SU-DHL-6 (cell line): ENCODE measurements at regions not wholly inside any gene's neighbourhood (a gene's known extent, or its start where the extent isn't known, plus 50 kb on each side); places are given as distances from the start of the nearest gene placed in this dataset.
"Not testable (repeated sequence)": the region's sequence is repeated elsewhere in the genome, so short reads cannot be mapped to it uniquely, and the experiment has no call there.

Experiments used
- H2AFZ ChIP-seq: fragments of 200-600 bp; sonication (generic); 2 replicates; pipeline ENCODE4 v1.6.1; 2014; ENCODE audit warnings: low read depth, mild to moderate bottlenecking, moderate library complexity, mixed read lengths, antibody characterized with exemption, low read length; ENCODE audit not compliant: severe bottlenecking
- H3F3A ChIP-seq: fragments of 200-600 bp; shearing (Covaris generic); 2 replicates; pipeline ENCODE4 v1.6.0; 2016; ENCODE audit warnings: antibody characterized with exemption, mild to moderate bottlenecking; ENCODE audit not compliant: insufficient read depth
- H3K27ac ChIP-seq: fragments of 200-600 bp; sonication (generic); 2 replicates; pipeline ENCODE4 v1.5.1; 2016; ENCODE audit warnings: low read depth, mild to moderate bottlenecking, low read length, moderate library complexity, mixed read lengths
- H3K27me3 ChIP-seq: fragments of 200-600 bp; sonication (generic), shearing (Covaris generic); 2 replicates; pipeline ENCODE4 v1.6.0; 2014; ENCODE audit warnings: mild to moderate bottlenecking, low read length
- H3K36me3 ChIP-seq: fragments of 200-600 bp; sonication (generic); 2 replicates; pipeline ENCODE4 v1.6.1; 2014; ENCODE audit warnings: mild to moderate bottlenecking, low read length, mixed read lengths
- H3K4me2 ChIP-seq: fragments of 300-600, 200-600 bp; shearing (Covaris generic), sonication (generic); 2 replicates; pipeline ENCODE4 v1.6.0; 2014; ENCODE audit warnings: low read length, low read depth, mild to moderate bottlenecking; ENCODE audit not compliant: poor library complexity, severe bottlenecking
- H3K4me3 ChIP-seq: fragments of 200-600 bp; sonication (generic); 2 replicates; pipeline ENCODE4 v1.5.1; 2014; ENCODE audit warnings: antibody characterized with exemption, low read length, mild to moderate bottlenecking, mixed read lengths; ENCODE audit not compliant: insufficient read depth, poor library complexity, severe bottlenecking
- H3K79me2 ChIP-seq: fragments of 200-600 bp; sonication (generic); 2 replicates; pipeline ENCODE4 v1.6.1; 2014; ENCODE audit warnings: mild to moderate bottlenecking, low read length, moderate library complexity; ENCODE audit not compliant: insufficient read depth
- H3K9ac ChIP-seq: fragments of 200-600 bp; sonication (generic); 2 replicates; pipeline ENCODE4 v1.7.0; 2014; ENCODE audit warnings: mild to moderate bottlenecking, low read length
- H3K9me2 ChIP-seq: fragments of 200-600 bp; sonication (generic); replicated peaks from 2 replicates; pipeline ENCODE4 v1.6.1; 2014; ENCODE audit warnings: low read length; ENCODE audit not compliant: insufficient read depth
- H3K9me3 ChIP-seq: fragments of 200-600 bp; sonication (generic); 2 replicates; pipeline ENCODE4 v1.6.1; 2014; ENCODE audit warnings: low read length, mixed read lengths; ENCODE audit not compliant: insufficient read depth
- H4K20me1 ChIP-seq: fragments of 200-600 bp; sonication (generic); 2 replicates; pipeline ENCODE4 v1.6.1; 2014; ENCODE audit warnings: low read depth, mild to moderate bottlenecking, antibody characterized with exemption, low read length, moderate library complexity, mixed read lengths
- CTCF ChIP-seq: fragments of 200-600 bp; sonication (generic); IDR thresholded peaks from one replicate; pipeline ENCODE4 v1.5.1; 2017; ENCODE audit warnings: antibody characterized with exemption, mild to moderate bottlenecking, low read length, moderate library complexity; ENCODE audit not compliant: insufficient read depth, poor library complexity, severe bottlenecking
- EZH2phosphoT487 ChIP-seq: fragments of 200-600 bp; sonication (generic), shearing (Covaris generic); conservative IDR thresholded peaks from 2 replicates; pipeline ENCODE4 v1.6.1; 2018; ENCODE audit warnings: mild to moderate bottlenecking, antibody characterized with exemption, low read length, moderate library complexity, mixed read lengths

- Histone ChIP-seq H3K9ac (no peak overlapping the region), H4K20me1 (no peaks in the 10 kb centered on the region), H3K36me3 (no peaks in the 10 kb centered on the region), H3F3A (no peaks in the 10 kb centered on the region), H3K27me3 (no peaks in the 10 kb centered on the region), H3K79me2 (no peaks in the 10 kb centered on the region), H3K4me2 (no peak overlapping the region), H3K9me2 (no peaks in the 10 kb centered on the region), H3K27ac (no peak overlapping the region), H2AFZ (no peak overlapping the region), H3K9me3 (no peaks in the 10 kb centered on the region), H3K4me3 (no peak overlapping the region)
- TF ChIP-seq CTCF (no peak), EZH2phosphoT487 (no peak)
Observed at GRCh38 chr5:92544596-92544995, 1036.4 kb downstream of the NR2F1-AS1 start.

- TF ChIP-seq EZH2phosphoT487 (no peak), CTCF (no peak)
- Histone ChIP-seq H3K9me3 (no peaks in the 10 kb centered on the region), H3K36me3 (no peaks in the 10 kb centered on the region), H3K79me2 (no peaks in the 10 kb centered on the region), H3K4me3 (no peak overlapping the region), H3K27ac (no peak overlapping the region), H3K4me2 (no peak overlapping the region), H4K20me1 (no peaks in the 10 kb centered on the region), H2AFZ (no peak overlapping the region), H3K27me3 (no peaks in the 10 kb centered on the region), H3F3A (no peaks in the 10 kb centered on the region), H3K9me2 (no peaks in the 10 kb centered on the region), H3K9ac (no peak overlapping the region)
Observed at GRCh38 chr5:92544036-92544435, 1037.0 kb downstream of the NR2F1-AS1 start.

- H3K4me2 ChIP-seq: no peak overlapping the region
- no peak for TF ChIP-seq EZH2phosphoT487
- TF ChIP-seq CTCF: no peak
Observed at GRCh38 chr5:92543201-92543600, 1037.8 kb downstream of the NR2F1-AS1 start.

GRCh38 chr5:92542017-92542416 is 1039.0 kb downstream of the NR2F1-AS1 start:
- H3K9me3 ChIP-seq, H3K36me3 ChIP-seq, H3K27ac ChIP-seq, H3K9me2 ChIP-seq, H3K4me2 ChIP-seq, H3K4me3 ChIP-seq, H3K79me2 ChIP-seq, H3F3A ChIP-seq, H3K27me3 ChIP-seq, H2AFZ ChIP-seq, H3K9ac ChIP-seq, H4K20me1 ChIP-seq: not testable (repeated sequence)

More at GRCh38 chr5:92543201-92543600, 1037.8 kb downstream of the NR2F1-AS1 start:
- no peak overlapping the region for H3K27ac ChIP-seq
- no peak overlapping the region for H2AFZ ChIP-seq
- no peaks in the 10 kb centered on the region for H3F3A ChIP-seq
- H3K9me2 ChIP-seq: no peaks in the 10 kb centered on the region
- H3K36me3 ChIP-seq: no peaks in the 10 kb centered on the region
- H3K79me2 ChIP-seq: no peaks in the 10 kb centered on the region
- H3K27me3 ChIP-seq: no peaks in the 10 kb centered on the region
- H3K9me3 ChIP-seq: no peaks in the 10 kb centered on the region
- no peaks in the 10 kb centered on the region for H4K20me1 ChIP-seq
- no peak overlapping the region for H3K9ac ChIP-seq
- H3K4me3 ChIP-seq: no peak overlapping the region
